Astrocyte (in vitro differentiated cells and primary cell): ENCODE measurements at regions not wholly inside any gene's neighbourhood (a gene's known extent, or its start where the extent isn't known, plus 50 kb on each side); places are given as distances from the start of the nearest gene placed in this dataset.
A peak's percentile ranks its signal among the peaks of the same experiment; 100 is the strongest.

Source experiments
- DNase-seq: peaks from one replicate; pipeline ENCODE4 v3.0.0-alpha.2; 2010; ENCODE audit warnings: low read depth
- FAIRE-seq: peaks from 2 replicates; lab custom pipeline; 2011; peaks lifted over from hg19 to GRCh38; lab: Jason Lieb, UNC
- H2AFZ ChIP-seq: 2 replicates; pipeline ENCODE4 v1.6.0; 2012; ENCODE audit warnings: low read depth, low read length, inconsistent platforms
- H3K27ac ChIP-seq: 2 replicates; pipeline ENCODE4 v1.5.1; 2011; ENCODE audit warnings: low read depth, low read length, inconsistent platforms
- H3K27me3 ChIP-seq: 2 replicates; pipeline ENCODE4 v1.6.0; 2011; ENCODE audit warnings: low read length, inconsistent platforms; ENCODE audit not compliant: insufficient read depth
- H3K36me3 ChIP-seq: 2 replicates; pipeline ENCODE4 v1.5.1; 2011; ENCODE audit warnings: low read length, inconsistent platforms; ENCODE audit not compliant: insufficient read depth
- H3K4me1 ChIP-seq: 2 replicates; pipeline ENCODE4 v1.5.1; 2011; ENCODE audit warnings: low read length, inconsistent platforms; ENCODE audit not compliant: insufficient read depth
- H3K4me2 ChIP-seq: 2 replicates; pipeline ENCODE4 v1.6.0; 2012; ENCODE audit warnings: low read length, inconsistent platforms
- H3K4me3 ChIP-seq: 2 replicates; pipeline ENCODE4 v1.5.1; 2011; ENCODE audit warnings: low read depth, mild to moderate bottlenecking, low read length, inconsistent platforms; ENCODE audit not compliant: insufficient read depth
- H3K79me2 ChIP-seq: 2 replicates; pipeline ENCODE4 v1.6.0; 2012; ENCODE audit warnings: mild to moderate bottlenecking, low read length, inconsistent platforms; ENCODE audit not compliant: insufficient read depth
- H3K9ac ChIP-seq: 2 replicates; pipeline ENCODE4 v1.6.0; 2012; ENCODE audit warnings: mild to moderate bottlenecking, low read length, inconsistent platforms
- H3K9me3 ChIP-seq: 2 replicates; pipeline ENCODE4 v1.5.1; 2012; ENCODE audit warnings: low read depth, mild to moderate bottlenecking, low read length, inconsistent platforms; ENCODE audit not compliant: insufficient read depth
- H4K20me1 ChIP-seq: 2 replicates; pipeline ENCODE4 v1.6.0; 2012; ENCODE audit warnings: low read length, inconsistent platforms; ENCODE audit not compliant: insufficient read depth
- H3K27ac Mint-ChIP-seq: one replicate; pipeline ENCODE4 v1.8.0; 2021; ENCODE audit warnings: mild to moderate bottlenecking, mixed read lengths; ENCODE audit not compliant: unreplicated experiment
- H3K27me3 Mint-ChIP-seq: one replicate; pipeline ENCODE4 v1.8.0; 2021; ENCODE audit warnings: low read depth, mixed read lengths; ENCODE audit not compliant: unreplicated experiment
- H3K36me3 Mint-ChIP-seq: one replicate; pipeline ENCODE4 v1.8.0; 2021; ENCODE audit warnings: low read depth, mixed read lengths; ENCODE audit not compliant: unreplicated experiment
- H3K4me1 Mint-ChIP-seq: one replicate; pipeline ENCODE4 v1.8.0; 2021; ENCODE audit warnings: low read depth, mixed read lengths; ENCODE audit not compliant: unreplicated experiment
- H3K4me3 Mint-ChIP-seq: one replicate; pipeline ENCODE4 v1.8.0; 2021; ENCODE audit warnings: mild to moderate bottlenecking, moderate library complexity, mixed read lengths; ENCODE audit not compliant: unreplicated experiment
- H3K9me3 Mint-ChIP-seq: one replicate; pipeline ENCODE4 v1.8.0; 2021; ENCODE audit warnings: mild to moderate bottlenecking, mixed read lengths; ENCODE audit not compliant: unreplicated experiment
- EZH2 ChIP-seq: IDR thresholded peaks from 2 replicates; pipeline ENCODE4 v1.6.1; 2012; ENCODE audit warnings: mild to moderate bottlenecking, low read length, inconsistent platforms; ENCODE audit not compliant: insufficient read depth
- TF ChIP-seq, protein P1 (sequence below): IDR thresholded peaks from 2 replicates; pipeline ENCODE4 v1.5.1; 2011; ENCODE audit warnings: low read depth, mild to moderate bottlenecking, inconsistent platforms, low read length, moderate library complexity; ENCODE audit not compliant: insufficient read depth

DNA sequence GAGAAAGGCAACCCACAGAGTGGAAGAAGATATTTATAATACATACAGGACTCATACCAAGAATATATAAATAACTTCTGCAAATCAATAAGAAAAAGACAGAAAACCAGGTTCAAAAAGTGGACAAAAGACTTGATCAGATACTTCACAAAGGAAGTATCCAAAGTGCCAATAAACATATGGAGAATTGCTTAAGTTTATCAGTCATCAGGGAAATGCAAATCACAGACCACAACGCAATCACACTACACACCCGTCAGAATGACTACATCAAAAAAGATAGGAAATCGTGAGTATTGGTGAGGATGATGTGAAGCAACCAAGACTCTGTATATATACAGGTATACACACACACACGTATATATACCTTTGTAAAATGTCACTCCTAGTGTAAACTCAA, 180.6 kb downstream of the FAM43A start:
- Mint-ChIP-seq H3K36me3 (no peaks in the 10 kb centered on the region), H3K27ac (no peak overlapping the region), H3K4me1 (peaks cover 6% of the 10 kb centered on the region), H3K9me3 (no peaks in the 10 kb centered on the region), H3K4me3 (no peak overlapping the region), H3K27me3 (peaks cover 38% of the 10 kb centered on the region)
- H3K27ac ChIP-seq, result no peak overlapping the region
- FAIRE-seq, result no peak
- no peak overlapping the region for H2AFZ ChIP-seq
- H3K4me3 ChIP-seq, result no peak overlapping the region
- no peak for DNase-seq
- peaks cover 12% of the 10 kb centered on the region for H3K4me1 ChIP-seq
- TF ChIP-seq, protein P1, sequence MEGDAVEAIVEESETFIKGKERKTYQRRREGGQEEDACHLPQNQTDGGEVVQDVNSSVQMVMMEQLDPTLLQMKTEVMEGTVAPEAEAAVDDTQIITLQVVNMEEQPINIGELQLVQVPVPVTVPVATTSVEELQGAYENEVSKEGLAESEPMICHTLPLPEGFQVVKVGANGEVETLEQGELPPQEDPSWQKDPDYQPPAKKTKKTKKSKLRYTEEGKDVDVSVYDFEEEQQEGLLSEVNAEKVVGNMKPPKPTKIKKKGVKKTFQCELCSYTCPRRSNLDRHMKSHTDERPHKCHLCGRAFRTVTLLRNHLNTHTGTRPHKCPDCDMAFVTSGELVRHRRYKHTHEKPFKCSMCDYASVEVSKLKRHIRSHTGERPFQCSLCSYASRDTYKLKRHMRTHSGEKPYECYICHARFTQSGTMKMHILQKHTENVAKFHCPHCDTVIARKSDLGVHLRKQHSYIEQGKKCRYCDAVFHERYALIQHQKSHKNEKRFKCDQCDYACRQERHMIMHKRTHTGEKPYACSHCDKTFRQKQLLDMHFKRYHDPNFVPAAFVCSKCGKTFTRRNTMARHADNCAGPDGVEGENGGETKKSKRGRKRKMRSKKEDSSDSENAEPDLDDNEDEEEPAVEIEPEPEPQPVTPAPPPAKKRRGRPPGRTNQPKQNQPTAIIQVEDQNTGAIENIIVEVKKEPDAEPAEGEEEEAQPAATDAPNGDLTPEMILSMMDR, result no peak
- no peak for TF ChIP-seq EZH2
- H3K27me3 ChIP-seq, result no peaks in the 10 kb centered on the region
- no peaks in the 10 kb centered on the region for H3K79me2 ChIP-seq
- no peaks in the 10 kb centered on the region for H4K20me1 ChIP-seq
- peaks cover 6% of the 10 kb centered on the region for H3K9me3 ChIP-seq
- no peak overlapping the region for H3K4me2 ChIP-seq
- no peaks in the 10 kb centered on the region for H3K36me3 ChIP-seq
- H3K9ac ChIP-seq, result no peak overlapping the region

DNA sequence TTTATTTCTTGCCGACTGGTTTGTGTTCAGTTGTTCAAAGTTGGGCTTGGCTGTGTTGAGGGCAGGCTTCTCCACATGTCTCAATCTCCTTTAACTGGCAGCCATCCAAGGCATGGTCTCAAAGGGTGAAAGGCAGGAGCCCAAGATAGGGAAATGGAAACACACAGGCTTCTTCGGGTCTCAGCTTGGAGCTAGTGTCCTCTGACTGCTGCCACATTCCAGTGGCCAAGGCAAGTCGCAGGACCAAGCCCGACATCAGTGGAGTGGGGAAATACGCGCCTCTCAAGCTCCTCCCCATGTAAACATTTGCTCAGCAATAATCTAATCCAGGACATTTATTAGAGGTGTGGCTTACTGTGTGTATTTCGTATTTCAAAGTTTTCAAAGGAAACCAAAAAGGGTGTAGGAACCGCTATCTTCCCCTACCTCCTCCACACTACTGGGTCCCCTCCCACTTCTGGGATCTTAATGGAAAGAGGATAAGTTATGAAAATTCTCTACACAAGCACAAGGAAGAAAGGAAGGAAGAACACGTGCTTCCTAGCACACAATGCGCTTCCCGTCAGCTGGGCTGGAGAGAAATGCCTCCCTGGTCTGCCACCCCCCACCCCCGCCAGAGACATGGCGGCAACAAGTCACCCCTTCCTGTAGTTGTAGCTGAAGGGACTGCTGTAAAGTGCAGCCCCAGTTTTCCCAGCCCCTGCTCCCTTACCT, 181.7 kb downstream of the FAM43A start:
- Histone ChIP-seq H3K27ac (no peak overlapping the region), H3K36me3 (no peaks in the 10 kb centered on the region), H3K27me3 (no peaks in the 10 kb centered on the region), H4K20me1 (no peaks in the 10 kb centered on the region), H3K4me3 (no peak overlapping the region), H3K4me1 (peaks cover 23% of the 10 kb centered on the region), H3K4me2 (no peak overlapping the region), H3K9ac (no peak overlapping the region), H2AFZ (no peak overlapping the region), H3K9me3 (peaks cover 6% of the 10 kb centered on the region), H3K79me2 (no peaks in the 10 kb centered on the region)
- Mint-ChIP-seq H3K4me3 (no peak overlapping the region), H3K9me3 (no peaks in the 10 kb centered on the region), H3K27me3 (peaks cover 28% of the 10 kb centered on the region), H3K36me3 (no peaks in the 10 kb centered on the region), H3K27ac (no peak overlapping the region), H3K4me1 (peaks cover 18% of the 10 kb centered on the region)
- FAIRE-seq, result no peak
- DNase-seq, result no peak
- TF ChIP-seq EZH2, result no peak
- TF ChIP-seq, protein P1, result no peak

DNA sequence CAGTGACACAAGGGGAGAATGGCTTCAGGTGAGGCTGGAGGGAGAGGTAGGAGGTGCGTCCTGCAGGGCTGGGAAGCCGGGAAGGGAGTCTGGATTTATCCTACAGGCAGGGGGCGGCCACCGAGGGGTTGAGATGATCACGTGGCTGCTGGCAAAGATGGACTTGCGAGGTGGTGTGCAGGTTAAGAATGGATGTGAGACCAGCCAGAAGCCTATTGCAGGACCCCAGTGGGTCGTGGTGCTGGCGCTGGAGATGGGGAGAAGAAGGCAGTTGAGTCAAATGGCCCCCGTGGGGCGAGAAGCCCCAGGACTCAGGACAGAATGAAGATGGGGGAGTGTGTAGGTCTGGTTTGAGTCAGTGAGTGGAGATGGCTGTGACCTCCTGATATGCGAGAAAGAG, 183.1 kb downstream of the FAM43A start:
- no peak overlapping the region for H3K27ac ChIP-seq
- peak overlapping the region; percentile 35 for H3K27ac Mint-ChIP-seq
- DNase-seq (no peak), FAIRE-seq (no peak)
- no peaks in the 10 kb centered on the region for H3K27me3 ChIP-seq
- H3K4me1 Mint-ChIP-seq, result peaks cover 27% of the 10 kb centered on the region
- H3K36me3 Mint-ChIP-seq, result no peaks in the 10 kb centered on the region
- no peaks in the 10 kb centered on the region for H4K20me1 ChIP-seq
- peaks cover 6% of the 10 kb centered on the region for H3K9me3 ChIP-seq
- H3K4me3 ChIP-seq, result no peak overlapping the region
- TF ChIP-seq, protein P1, result no peak
- no peak for TF ChIP-seq EZH2
- peaks cover 18% of the 10 kb centered on the region for H3K27me3 Mint-ChIP-seq
- H2AFZ ChIP-seq, result no peak overlapping the region
- H3K9me3 Mint-ChIP-seq, result no peaks in the 10 kb centered on the region
- H3K4me1 ChIP-seq, result peaks cover 31% of the 10 kb centered on the region
- H3K36me3 ChIP-seq, result no peaks in the 10 kb centered on the region
- no peak overlapping the region for H3K4me2 ChIP-seq
- H3K79me2 ChIP-seq, result no peaks in the 10 kb centered on the region
- no peak overlapping the region for H3K4me3 Mint-ChIP-seq
- H3K9ac ChIP-seq, result no peak overlapping the region
